HL-60 (cell line): ENCODE measurements at regions not wholly inside any gene's neighbourhood (a gene's known extent, or its start where the extent isn't known, plus 50 kb on each side); places are given as distances from the start of the nearest gene placed in this dataset.

Source experiments
- CTCF ChIP-seq: IDR thresholded peaks from one replicate; pipeline ENCODE4 v1.5.1; 2011; ENCODE audit warnings: low read length, control low read depth, inconsistent platforms; ENCODE audit not compliant: insufficient read depth
- POLR2AphosphoS5 ChIP-seq: IDR thresholded peaks from 2 replicates; pipeline ENCODE4 v1.6.1; 2012; ENCODE audit warnings: low read depth

- TF ChIP-seq POLR2AphosphoS5 (no peak), CTCF (no peak)
Measured at GRCh38 chr5:144102361-144102760, 68.1 kb downstream of the YIPF5 start.
